GM21723 (cell line): ENCODE measurements at regions not wholly inside any gene's neighbourhood (a gene's known extent, or its start where the extent isn't known, plus 50 kb on each side); places are given as distances from the start of the nearest gene placed in this dataset.

Source experiments
- ATAC-seq: cut with Tn5 transposase; IDR thresholded peaks from one replicate; pipeline ENCODE4 v1.9.1; 2021; ENCODE audit warnings: mild to moderate bottlenecking, moderate library complexity; ENCODE audit not compliant: unreplicated experiment

DNA sequence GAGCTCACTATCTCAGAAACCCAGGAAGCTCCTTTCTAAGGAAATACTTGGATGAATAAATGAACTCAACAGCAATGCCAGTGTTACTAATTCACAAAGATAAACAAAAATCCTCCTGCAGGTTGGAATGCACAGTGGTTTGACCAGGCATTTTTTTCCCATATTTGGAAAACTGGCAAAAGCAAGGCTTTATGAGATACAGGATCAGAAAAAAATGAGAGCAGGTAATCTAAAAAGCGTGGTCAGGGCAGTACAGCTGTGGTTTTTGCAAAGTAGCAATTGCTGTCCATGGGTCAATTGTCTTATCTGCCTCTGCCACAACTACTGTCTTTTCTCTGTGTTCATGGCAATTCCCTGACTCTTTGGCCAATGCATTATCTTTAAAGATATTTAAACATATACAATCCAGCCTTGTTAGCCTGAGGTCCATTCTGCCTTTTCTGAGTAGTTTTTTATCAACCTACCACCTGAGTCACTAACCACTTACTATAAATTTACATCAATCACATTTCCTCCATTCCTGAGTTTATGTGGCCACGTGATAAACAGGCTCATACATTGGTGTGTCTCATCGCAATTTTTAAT, 564.5 kb upstream of the IGFBP3 start:
- no peak for ATAC-seq

DNA sequence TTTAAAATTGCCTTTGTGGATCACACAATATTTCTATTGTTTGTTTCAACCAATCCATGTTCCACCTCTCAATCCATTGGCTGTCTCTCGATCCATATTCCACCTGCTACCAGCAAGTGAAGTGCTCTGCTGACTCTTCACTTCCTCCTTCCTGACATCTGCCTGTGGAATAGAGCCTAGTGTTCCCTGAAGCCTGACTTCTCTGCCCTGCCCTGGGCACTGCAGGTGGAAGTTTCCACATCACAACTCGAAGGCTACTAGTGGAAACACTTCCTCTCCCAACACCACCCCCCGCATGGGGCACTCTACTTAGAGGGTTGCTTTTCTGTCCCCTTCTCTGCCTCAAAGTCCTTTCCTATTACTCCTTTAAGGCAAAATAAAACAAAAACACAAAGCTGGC, 563.8 kb upstream of the IGFBP3 start:
- ATAC-seq: no peak

DNA sequence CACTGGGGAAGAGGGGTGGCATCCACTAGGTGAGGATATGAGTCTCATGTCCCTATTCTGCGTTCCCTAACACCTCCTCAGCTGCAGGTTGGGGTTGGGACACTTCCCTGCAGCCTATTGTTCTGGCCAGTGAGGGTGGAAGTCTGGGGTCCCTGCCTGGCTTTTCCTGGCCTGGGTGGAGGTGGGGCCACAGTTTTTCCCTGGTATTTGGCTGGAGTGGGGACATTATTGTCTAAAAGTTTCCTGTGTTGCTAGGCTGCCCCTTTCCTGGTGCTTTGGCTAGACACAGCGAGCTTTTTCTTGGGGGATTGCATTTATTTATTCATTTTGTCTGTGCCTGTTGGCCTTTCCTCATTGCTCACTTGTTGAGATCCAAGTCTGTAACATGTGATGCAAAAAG, 559.5 kb upstream of the IGFBP3 start:
- ATAC-seq: no peak

DNA sequence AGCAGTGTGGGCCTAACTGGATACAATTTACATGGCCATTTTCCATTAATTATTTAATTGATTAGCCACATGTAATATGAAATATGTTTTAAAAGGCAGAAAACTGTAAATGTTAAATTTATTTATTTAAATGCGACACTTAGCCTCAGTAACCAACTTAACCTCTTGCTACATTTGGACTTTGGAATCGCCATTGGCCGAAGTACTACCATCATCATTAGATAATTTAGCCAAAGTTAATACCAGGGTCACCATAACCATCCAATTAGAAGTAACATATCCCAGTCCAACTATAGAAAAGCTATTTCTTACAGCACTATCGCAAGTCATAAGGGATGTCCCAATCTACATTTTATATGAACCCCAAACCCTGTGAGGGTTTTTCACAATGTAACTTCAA, 558.6 kb upstream of the IGFBP3 start:
- no peak for ATAC-seq

DNA sequence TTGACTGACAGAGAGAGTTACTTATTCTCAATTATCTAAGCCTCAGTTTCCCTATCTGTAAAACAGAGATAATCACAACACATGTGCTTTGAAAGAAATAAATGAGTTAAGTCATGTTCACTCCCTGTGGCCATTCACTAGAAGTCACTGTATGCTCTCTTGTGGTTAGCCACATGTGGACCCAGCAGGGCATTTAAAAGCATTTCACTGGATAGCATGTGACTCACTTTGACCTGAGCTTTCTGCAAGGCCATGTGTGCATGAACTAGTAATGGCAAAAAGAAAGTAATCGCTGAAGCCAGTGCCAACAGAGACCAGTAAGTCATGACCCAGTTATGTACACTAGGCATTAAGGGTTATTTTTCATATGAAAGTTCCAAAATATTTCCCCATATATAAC, 557.0 kb upstream of the IGFBP3 start:
- ATAC-seq: no peak

DNA sequence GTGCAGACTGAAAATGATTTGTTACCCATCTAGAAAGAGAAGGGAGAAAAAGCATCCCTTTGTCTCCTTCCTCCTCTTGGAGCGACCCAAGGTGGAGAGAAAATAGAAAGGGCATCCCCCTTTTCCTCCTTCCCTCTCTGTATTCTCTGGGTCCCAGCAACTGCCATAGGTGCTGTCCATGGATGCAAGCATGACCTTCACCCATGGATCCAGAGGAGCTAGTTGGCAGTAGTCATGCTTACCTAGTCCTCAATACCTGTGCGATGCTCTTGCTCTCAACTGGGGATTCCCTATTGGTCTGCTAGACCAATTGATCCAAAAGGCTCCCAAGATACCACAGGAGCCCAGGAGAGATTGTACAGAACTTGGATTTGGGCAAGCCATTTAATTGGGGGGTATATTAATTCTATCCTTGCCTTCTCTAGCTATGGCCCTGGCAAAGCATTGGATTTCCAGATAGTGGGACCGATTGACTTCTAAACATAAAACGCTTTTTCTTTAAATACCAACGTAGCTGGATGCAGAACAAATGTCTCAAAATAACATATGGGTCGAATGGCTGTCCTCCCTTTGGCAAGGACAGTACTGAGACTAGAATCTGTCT, 547.8 kb upstream of the IGFBP3 start:
- no peak for ATAC-seq

DNA sequence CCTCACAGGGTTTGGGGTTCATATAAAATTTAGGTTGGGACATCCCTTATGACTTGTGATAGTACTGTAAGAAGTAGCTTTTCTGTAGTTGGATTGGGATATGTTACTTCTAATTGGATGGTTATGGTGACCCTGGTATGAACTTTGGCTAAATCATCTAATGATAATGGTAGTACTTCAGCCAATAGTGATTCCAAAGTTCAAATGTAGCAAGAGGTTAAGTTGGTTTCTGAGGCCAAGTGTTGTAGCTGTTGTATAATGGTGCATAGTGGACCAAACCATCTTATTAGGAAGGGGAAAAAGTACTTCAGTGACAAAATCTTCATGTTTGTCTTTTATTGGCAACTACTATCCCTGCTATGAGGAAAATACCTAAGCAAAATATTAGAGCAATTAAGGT, 542.1 kb upstream of the IGFBP3 start:
- ATAC-seq: no peak

DNA sequence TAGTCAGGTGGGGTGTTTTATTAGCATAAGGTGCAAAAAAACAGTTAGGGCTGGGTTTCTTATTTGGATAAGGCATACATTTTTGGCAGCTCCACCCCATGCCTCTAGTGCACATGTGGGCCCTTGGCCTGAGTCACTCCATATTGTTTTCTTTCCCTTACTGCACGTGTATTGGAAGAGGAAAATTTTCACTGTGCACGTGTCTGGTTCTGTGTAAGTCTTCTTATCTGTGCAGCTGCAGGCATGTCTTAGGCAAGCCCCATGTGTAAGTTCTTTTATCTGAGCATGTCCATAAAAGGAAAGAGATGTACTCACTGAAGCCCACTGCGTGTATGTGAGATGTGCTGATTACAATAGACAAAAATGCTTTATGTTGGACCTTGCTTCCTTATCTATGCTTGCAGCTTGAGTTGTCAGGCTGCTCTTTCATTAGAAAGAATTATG, 540.3 kb upstream of the IGFBP3 start:
- ATAC-seq: no peak

DNA sequence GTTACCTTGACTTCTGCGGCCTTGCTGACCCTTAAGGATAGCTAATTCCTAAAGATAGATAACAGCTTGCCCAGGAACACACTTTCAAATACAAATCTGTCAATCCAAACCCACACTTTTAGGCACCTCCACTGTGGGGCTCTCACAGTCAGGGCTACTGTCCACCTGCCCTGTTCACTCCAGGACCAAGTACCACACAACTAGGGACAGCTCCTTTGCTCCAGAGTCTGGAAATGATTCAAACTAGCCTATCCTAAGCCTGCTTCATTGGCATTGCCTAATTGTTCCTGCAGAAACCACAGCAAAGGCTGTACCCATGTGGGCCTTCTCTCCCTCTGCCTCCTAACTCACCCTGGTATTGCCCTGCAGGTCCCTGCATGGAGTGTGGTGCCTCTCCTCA, 538.9 kb upstream of the IGFBP3 start:
- ATAC-seq: no peak

DNA sequence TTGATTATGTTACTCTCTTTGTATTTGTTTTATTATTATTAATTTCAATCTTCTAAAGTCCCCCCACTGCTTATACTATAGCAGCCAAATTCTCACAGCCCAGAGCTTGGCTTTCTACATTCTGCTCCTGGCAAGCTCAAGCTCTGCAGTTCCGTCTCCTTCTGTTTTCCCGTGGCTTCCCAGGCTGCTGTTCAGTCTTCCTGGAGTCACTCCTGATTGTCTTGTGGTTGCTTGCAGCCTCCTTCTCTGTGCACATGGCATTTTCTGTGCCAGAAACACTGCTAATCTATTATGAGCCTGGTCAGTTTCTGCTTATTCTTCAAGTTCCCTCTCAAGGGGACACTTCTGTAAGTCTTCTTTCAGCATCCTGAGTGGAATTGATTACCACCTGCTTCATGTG, 533.7 kb upstream of the IGFBP3 start:
- no peak for ATAC-seq

DNA sequence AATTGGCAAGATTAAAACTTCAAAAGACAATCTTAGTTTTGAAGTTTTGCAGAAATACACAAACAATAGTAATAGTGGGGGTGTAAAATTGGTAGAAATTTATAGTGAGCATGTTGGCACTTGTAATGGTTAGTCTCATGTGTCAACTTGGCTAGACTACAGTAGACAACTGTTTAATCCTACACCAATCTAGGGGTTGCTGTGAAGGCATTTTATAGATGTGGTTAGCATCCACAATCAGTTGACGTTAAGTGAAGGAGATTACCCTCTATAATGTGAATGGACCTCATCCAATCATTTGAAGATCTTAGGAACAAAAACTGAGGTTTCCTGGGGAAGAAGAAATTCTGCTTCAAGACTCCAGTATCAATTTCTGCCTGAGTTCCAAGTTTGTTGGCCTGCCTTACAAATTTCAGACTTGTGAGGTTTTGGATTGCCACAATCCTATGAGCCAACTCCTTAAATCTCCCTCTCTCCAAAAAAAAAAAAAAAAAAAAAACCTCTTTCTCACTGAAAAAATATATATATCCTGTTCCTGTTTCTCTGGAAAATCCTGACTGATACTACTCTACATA, 531.6 kb upstream of the IGFBP3 start:
- no peak for ATAC-seq

DNA sequence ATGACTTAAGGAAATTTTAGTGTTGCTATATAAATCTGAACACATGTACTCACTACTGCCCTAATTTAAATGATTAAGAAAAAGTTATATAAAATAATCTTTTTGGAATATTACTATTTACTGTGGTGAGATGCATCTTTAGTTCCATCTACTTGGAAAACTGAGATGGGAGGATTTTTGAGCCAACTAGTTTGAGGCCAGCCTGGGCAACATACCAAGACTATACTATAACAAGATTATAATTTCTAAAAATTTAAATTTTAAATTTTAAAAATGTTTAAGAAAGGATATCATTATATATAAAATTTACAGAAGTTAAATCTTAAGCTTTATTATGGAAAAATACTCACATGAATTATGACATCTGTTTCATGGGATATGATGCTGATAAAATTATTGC, 530.8 kb upstream of the IGFBP3 start:
- no peak for ATAC-seq

DNA sequence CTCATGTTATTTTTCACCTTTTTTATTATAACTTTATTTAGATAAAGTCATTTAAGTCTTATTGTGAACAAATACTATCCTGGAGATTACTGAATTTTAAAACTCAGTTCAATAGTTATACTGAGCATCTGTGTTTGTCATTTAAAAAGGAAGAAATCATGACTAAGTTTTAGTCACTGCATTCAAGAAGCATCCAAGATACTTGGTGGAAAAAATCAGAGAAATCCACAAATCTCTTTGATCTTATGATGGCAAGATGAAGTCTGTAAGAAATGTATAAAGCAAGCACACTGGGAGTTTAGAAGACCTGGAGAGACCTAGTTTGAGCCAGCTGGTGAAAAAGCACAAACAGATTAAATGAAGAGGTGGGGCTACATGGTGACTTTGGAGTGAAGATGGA, 529.8 kb upstream of the IGFBP3 start:
- ATAC-seq: no peak

DNA sequence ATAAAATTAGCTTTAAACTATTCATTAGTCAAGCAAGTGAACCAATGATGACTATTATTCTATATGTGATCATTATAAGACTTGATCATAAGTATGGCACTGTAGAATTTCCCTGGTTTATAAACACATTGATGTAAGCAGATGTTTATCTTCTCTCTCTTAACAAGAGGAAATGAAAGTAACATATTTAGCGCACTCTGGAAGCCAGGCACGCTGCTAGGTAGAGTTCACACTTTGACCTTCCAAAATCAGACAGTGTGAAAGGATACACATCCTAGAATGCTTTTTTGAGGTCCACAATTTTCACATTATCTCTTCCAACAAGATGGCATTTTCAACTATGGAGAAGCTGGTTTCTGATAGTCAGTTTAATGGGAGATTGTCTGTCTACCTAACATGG, 529.4 kb upstream of the IGFBP3 start:
- no peak for ATAC-seq

DNA sequence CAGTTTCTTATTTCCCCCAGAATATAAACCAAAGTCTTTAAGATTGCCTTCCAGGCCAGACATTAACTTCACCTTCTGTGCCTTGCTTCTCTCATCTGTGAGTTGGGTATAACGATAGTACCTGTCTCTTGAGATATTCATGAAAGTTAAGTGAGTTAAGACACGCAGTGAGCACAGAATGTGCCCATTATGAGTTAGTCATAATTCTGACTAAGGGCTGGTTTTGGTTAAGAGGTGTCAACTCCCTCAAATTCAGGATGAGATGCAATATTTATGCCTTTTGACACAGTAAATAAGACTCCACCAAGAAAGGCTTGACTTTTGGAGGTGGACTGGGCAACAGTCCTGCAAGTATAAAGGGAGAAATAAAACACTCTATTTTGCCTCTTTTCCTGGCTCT, 528.7 kb upstream of the IGFBP3 start:
- no peak for ATAC-seq

DNA sequence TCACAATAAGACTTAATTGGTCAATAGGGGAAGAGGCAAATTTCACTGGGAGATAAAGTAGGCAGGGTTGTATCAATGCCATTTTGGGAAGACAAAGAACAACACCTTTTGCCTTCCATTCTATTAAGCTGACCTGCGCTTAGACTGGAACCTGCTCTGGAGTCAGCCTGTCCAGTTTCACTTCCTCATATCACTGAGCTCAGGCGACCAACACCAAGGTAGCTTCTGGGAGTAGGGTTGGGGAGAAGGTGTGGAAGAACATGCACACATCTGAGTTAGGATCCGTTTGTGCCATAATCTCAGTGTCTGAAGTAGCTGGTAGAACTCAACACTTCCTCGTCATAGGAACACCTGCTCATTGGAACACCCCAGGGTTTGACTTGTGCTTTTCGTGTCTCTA, 527.4 kb upstream of the IGFBP3 start:
- no peak for ATAC-seq

DNA sequence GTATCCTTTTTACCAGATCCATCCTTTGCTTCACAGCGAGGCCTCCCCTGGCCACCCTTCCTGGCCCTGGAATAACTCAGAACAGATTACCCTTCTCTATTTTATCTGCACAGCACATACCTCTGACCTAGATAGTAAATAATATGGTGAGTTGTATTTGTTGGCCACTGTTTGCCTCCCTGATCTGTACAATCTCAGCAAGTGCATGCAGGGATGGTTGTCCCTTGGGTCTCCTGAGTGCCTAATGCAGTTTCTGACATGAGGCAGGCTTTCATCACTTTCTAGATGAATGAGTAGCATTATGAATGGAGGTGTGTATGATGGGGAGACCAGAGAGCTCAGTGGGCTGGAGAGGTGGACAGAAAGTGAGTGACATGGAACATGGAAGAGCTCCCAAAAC, 525.1 kb upstream of the IGFBP3 start:
- no peak for ATAC-seq

DNA sequence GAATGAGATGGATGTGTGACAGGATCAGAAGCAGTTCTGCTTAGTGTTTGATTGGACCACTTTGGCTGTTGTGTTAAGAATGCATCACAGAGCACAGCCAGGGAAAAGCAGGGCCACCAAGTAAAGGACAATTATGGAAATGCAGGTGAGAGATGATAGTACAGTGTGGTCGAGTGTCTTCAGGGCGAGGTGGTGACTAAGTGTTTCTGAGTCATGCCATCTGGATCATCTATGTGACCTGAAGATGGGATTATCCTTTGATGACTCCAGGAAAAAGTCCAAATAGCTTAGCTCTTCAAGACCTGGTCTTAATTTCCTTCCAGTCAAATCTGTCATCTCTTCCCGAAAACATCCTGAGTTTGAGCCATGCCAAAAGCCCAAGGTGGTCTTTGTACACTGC, 523.2 kb upstream of the IGFBP3 start:
- ATAC-seq: no peak

DNA sequence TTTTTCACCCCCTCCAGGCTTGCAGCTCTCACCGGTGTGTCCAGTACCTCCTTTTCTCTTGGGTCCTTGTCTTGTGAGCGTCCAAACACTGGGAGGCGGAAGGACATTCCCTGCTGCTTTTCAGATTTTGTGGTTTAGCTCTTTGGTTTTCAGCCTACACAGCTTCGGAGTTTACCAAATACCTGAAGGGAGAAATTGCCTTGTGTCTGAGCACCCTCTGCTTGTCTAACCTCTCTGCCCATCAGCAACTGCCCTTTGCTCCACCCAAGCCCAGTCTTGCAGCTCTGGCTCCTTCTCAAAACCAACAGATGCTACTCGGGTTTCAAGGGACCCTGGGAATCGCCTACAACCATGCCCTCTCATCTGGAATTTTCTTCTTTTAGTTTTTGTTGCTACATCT, 519.1 kb upstream of the IGFBP3 start:
- no peak for ATAC-seq

DNA sequence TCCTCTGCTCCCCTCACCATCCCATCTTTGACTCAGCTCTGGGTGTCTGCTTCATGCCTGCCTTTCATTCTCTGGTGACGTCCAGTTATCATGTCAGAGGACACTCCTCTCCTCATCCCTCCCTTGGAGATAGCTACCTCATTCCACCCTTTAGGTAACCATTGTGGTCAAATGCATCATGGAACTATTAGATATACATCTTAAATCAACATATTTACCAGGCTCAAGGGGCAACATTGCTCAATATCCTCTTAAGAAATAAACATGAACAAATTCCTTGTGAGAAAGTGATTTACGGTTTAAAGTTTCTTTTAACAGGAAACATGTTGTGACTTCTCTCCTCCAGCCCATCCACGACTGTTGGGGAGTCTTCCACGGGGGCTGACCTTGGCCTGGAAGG, 511.6 kb upstream of the IGFBP3 start:
- ATAC-seq: no peak

DNA sequence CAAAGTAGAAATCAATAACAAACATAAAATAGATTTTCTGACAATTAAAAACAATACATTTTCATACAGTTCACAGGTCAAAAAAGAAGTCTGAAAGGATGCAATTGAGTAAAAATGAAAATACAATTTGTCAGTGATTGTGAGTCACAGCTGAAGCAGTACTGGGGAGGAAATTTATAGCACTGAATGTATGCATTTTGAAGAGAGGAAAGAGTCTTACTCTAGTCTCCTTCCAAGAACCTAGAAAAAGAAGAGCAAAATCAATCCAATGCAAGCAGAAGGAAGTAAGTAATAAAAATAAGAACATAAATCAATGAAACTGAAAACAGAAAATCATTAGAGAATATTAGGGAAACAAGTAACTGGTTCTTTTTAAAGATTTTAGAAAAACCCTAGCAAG, 507.2 kb upstream of the IGFBP3 start:
- ATAC-seq: no peak

DNA sequence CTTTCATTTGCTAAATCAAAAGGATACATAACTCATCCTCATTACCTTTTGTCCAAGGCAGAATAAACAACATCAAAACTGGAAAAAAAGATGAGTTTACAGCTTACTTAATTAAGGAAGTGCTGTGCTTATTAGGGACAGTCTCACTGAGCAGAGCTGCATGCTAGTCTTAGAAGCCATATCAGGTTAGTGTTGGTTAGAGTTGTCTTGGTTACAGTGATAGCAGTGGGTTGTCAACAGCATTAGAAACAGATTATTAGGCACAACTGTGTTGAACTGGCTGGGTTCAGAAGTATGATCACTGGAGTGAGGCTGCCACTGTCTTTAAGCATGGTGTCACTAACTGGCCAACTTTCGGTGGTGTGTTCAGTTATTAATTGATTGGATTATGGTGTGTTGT, 503.9 kb upstream of the IGFBP3 start:
- ATAC-seq: no peak
